Activated T-cell treated with anti-CD3 and anti-CD28 coated beads, Interleukin-2, amount 50 U/mL, for 24 hours (primary cell): ENCODE measurements at regions not wholly inside any gene's neighbourhood (a gene's known extent, or its start where the extent isn't known, plus 50 kb on each side); places are given as distances from the start of the nearest gene placed in this dataset.
"Not testable (repeated sequence)": the region's sequence is repeated elsewhere in the genome, so short reads cannot be mapped to it uniquely, and the experiment has no call there.

ENCODE experiments used
- DNase-seq: peaks from one replicate; pipeline ENCODE4 v3.0.0-alpha.2; 2020
- H3K27ac Mint-ChIP-seq: 2 replicates; pipeline ENCODE4 v1.8.0; 2020; ENCODE audit warnings: mild to moderate bottlenecking, mixed read lengths
- H3K27me3 Mint-ChIP-seq: 2 replicates; pipeline ENCODE4 v1.8.0; 2020; ENCODE audit warnings: mixed read lengths
- H3K36me3 Mint-ChIP-seq: 2 replicates; pipeline ENCODE4 v1.8.0; 2020; ENCODE audit warnings: low read depth, mixed read lengths
- H3K4me1 Mint-ChIP-seq: 2 replicates; pipeline ENCODE4 v1.8.0; 2020; ENCODE audit warnings: low read depth, mixed read lengths
- H3K4me3 Mint-ChIP-seq: 2 replicates; pipeline ENCODE4 v1.8.0; 2020; ENCODE audit warnings: mild to moderate bottlenecking, moderate library complexity, mixed read lengths
- H3K9me3 Mint-ChIP-seq: 2 replicates; pipeline ENCODE4 v1.8.0; 2020; ENCODE audit warnings: mixed read lengths

DNA sequence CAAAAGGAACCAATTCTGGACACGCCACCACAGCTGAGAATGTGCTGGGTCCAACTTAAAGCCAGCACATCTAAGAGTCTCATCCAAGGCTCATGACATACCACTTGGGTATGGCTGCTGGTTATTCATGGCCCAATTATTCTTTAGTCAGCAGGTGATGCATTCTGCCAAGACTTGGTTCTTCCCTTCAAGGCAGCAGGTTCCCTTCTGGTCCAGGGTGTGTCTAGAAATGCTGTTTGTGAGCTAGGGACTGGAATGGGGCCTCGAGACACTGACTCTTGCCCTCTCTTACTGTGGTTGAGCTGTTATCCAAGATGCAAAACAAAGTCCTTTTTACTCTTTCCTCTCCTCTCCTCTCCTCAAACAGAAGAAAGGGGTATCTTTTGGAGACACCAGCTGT is 522.6 kb downstream of the HINT1 start:
- no peak for DNase-seq
- H3K36me3 Mint-ChIP-seq, result no peaks in the 10 kb centered on the region
- H3K27ac Mint-ChIP-seq, result no peak overlapping the region
- H3K4me3 Mint-ChIP-seq, result no peak overlapping the region
- H3K4me1 Mint-ChIP-seq, result no peaks in the 10 kb centered on the region
- H3K9me3 Mint-ChIP-seq, result peaks cover 5% of the 10 kb centered on the region
- H3K27me3 Mint-ChIP-seq, result no peaks in the 10 kb centered on the region

DNA sequence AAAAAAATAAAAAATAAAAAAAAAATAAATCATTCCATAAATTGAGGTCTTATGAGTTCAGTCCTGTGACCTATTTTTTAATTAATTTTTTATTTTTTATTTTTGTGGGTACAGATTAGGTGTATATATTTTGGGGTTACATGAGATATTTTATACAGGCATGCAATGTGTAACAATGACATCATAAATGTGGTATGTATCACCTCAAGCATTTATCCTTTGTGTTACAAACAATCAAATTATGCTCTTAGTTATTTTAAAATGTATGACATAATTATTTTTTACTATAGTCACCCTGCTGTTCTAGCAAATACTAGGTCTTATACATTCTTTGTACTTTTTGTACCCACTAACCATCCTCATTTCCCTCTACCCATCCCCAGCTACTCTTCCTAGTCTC is 537.9 kb downstream of the HINT1 start:
- Mint-ChIP-seq H3K4me3 (no peak overlapping the region), H3K27me3 (no peaks in the 10 kb centered on the region), H3K36me3 (no peaks in the 10 kb centered on the region), H3K9me3 (peaks cover 11% of the 10 kb centered on the region), H3K27ac (no peak overlapping the region), H3K4me1 (no peaks in the 10 kb centered on the region)
- no peak for DNase-seq

DNA sequence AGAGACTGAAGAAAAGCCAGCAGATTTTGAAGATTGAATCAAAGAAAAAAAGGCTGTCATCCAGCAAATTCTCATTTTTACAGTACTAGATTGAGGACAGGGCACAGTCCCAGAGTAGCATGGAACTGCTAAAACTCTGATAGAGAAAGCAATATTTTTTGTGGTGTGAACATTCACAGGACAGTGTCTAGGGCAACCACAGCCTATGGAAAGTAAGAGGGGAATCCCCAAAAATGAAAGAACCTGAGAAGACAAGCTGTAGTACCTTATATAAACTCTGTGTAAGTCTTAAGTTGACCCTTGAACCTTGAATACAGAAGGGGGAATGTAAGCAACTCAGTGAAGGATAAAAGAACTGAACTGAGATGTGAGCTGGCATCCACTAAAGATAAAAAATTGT is 540.3 kb downstream of the HINT1 start:
- DNase-seq, result no peak

DNA sequence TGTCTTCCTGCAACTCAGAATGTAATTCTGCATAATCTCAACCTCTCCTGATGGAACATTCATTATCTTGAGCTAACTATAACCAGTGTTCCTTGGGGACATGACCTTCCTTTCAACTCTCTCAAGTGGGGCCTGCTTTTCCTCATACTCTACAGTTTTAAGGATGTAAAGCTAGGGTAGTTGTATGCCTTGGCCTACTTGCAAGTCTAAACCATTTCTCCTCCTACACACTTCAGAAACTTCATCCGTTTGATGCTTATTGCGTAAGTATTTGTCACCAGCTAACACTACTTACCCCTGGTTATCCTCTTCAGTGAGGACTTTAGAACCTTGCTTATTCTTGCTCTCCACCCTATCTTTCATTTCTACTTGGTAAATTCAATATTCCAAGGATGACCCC is 548.9 kb downstream of the HINT1 start:
- Mint-ChIP-seq H3K27me3 (peaks cover 3% of the 10 kb centered on the region), H3K4me3 (no peak overlapping the region), H3K36me3 (no peaks in the 10 kb centered on the region), H3K27ac (no peak overlapping the region), H3K9me3 (no peaks in the 10 kb centered on the region), H3K4me1 (no peaks in the 10 kb centered on the region)
- DNase-seq, result no peak

More for the DNA sequence above, 540.3 kb downstream of the HINT1 start:
- Mint-ChIP-seq H3K4me1 (no peaks in the 10 kb centered on the region), H3K4me3 (no peak overlapping the region), H3K27ac (no peak overlapping the region), H3K27me3 (peaks cover 2% of the 10 kb centered on the region), H3K36me3 (no peaks in the 10 kb centered on the region), H3K9me3 (peaks cover 5% of the 10 kb centered on the region)

DNA sequence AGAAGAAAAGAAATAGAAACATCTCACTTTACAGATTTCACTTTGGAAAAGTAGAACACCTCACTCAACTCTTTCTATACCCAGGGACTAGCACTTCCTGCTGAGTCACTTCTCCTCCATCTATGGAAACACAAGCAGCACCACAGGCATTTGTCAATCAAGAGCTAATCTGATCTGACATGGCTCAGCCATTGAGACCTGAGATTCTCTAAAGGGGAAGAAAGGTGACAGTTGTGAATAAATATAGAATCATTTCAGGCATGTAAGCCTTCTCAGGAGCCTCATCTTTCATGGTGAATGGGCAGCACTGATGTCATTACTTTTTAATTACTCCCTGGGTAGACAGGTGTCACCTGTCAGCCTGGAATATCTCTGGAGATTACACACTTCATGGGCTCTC is 559.8 kb downstream of the HINT1 start:
- no peak overlapping the region for H3K4me3 Mint-ChIP-seq
- H3K9me3 Mint-ChIP-seq, result no peaks in the 10 kb centered on the region
- H3K27me3 Mint-ChIP-seq, result peaks cover 5% of the 10 kb centered on the region
- no peak overlapping the region for H3K27ac Mint-ChIP-seq
- no peaks in the 10 kb centered on the region for H3K4me1 Mint-ChIP-seq
- no peak for DNase-seq
- H3K36me3 Mint-ChIP-seq, result no peaks in the 10 kb centered on the region

DNA sequence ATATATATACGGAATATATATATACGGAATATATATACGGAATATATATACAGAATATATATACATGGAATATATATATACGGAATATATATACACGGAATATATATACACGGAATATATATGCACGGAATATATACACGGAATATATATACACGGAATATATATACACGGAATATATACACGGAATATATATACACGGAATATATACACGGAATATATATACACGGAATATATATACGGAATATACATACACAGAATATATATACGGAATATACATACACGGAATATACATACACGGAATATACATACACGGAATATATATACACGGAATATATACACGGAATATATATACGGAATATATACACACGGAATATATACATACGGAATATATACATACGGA is 568.4 kb downstream of the HINT1 start:
- H3K9me3 Mint-ChIP-seq, H3K4me3 Mint-ChIP-seq, H3K27ac Mint-ChIP-seq, H3K27me3 Mint-ChIP-seq, DNase-seq, H3K36me3 Mint-ChIP-seq, H3K4me1 Mint-ChIP-seq: not testable (repeated sequence)

DNA sequence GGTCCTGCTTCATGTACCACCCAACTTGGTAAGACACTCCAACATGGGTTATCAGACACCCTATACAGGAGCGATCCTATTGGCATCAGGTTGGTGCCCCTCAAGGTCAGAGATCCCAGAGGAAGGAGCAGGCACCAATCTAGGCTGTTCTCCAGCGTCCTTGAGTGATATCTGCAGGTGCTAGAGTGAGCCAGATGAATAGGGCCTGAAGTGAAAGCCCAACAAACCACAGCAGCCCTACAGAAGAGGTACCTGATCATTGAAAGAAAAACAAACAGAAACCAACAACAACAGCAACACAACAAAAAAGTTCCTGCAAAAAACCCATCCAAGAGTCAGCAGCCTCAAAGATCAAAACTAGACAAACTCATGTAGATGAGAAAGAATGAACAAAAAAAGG is 584.8 kb downstream of the HINT1 start:
- H3K36me3 Mint-ChIP-seq, result no peaks in the 10 kb centered on the region
- H3K27me3 Mint-ChIP-seq, result no peaks in the 10 kb centered on the region
- H3K4me1 Mint-ChIP-seq, result no peaks in the 10 kb centered on the region
- no peak overlapping the region for H3K4me3 Mint-ChIP-seq
- no peak overlapping the region for H3K27ac Mint-ChIP-seq
- H3K9me3 Mint-ChIP-seq, result no peaks in the 10 kb centered on the region
- DNase-seq, result no peak

DNA sequence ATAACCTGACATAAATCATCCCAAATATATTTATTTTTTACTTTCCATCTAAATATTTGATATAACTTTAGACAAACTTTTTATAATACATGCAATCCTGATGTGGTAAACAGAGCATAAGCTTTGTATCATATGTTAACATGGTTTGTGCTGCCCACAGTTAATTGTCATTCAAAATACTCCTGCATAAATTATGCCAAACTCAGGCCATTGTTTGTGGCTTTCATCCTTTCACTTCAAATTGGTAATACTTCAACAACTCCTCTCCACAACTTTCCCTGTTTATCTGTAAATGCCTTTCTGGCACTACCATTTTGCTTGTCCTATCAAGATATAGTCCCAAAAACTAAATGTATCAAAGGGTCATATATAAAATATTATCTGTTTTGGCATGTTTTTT is 586.7 kb downstream of the HINT1 start:
- Mint-ChIP-seq H3K9me3 (no peaks in the 10 kb centered on the region), H3K4me3 (no peak overlapping the region), H3K36me3 (no peaks in the 10 kb centered on the region), H3K4me1 (no peaks in the 10 kb centered on the region), H3K27ac (no peak overlapping the region), H3K27me3 (peaks cover 2% of the 10 kb centered on the region)
- DNase-seq, result no peak

DNA sequence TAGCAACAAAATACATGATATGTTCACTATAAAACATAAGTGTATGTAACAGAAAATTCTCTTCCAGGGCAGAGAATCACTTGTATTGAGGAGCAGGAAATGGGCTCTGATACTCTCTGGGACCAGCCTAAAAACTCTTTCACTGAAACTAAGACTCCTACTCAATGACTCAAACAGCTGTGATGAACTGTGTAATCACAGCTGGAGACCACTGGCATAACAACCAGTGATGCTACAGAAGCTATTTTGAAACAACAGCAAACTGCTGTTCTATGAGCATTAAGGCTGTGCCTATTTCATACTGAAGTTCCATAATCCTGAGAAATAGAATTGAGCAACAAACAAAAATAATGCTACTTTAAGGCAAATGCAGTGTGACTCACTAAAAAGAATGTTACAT is 594.0 kb downstream of the HINT1 start:
- H3K9me3 Mint-ChIP-seq, result no peaks in the 10 kb centered on the region
- H3K27me3 Mint-ChIP-seq, result peaks cover 2% of the 10 kb centered on the region
- H3K4me1 Mint-ChIP-seq, result no peaks in the 10 kb centered on the region
- H3K36me3 Mint-ChIP-seq, result no peaks in the 10 kb centered on the region
- DNase-seq, result no peak
- no peak overlapping the region for H3K27ac Mint-ChIP-seq
- no peak overlapping the region for H3K4me3 Mint-ChIP-seq

DNA sequence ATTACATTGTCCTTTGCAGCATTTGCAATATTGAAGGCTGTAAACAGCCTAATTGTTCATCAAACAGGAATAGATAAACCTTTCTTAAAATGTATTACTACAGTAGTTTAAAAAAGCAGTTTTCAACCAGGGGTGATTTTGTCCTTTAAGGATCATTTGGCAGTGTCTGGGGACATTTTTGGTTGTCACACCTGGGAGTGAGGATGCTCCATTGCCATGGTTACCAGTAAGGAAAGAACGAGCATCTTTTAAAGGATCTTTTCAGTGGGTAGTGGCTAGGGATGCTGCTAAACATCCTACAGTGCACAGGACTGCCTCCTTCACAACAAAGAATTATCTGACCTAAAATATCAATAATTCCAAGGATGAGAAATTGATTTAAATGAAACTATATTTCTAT is 596.3 kb downstream of the HINT1 start:
- Mint-ChIP-seq H3K36me3 (no peaks in the 10 kb centered on the region), H3K9me3 (peaks cover 2% of the 10 kb centered on the region), H3K4me1 (no peaks in the 10 kb centered on the region), H3K27me3 (peaks cover 1% of the 10 kb centered on the region), H3K27ac (no peak overlapping the region), H3K4me3 (no peak overlapping the region)
- DNase-seq, result no peak

DNA sequence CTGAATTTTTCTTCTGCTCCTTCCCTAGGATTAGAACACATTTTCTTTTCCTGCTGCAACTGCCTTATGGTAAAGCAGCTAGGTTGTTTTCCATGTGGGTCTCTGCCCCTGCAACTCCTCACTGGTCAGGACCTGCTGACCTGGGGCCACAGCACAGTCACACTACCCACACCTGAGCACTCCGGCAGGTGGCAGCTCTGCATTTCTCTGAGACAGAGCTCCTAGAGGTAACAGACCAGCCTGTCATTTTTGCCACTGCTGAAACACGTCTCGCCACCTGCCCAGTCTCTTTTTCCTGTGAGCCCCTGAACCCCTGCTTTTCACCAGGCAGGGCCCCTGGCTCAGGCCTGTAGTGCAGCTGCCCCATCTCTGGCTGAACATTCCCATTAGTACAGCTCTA is 609.6 kb downstream of the HINT1 start:
- Mint-ChIP-seq H3K27ac (no peak overlapping the region), H3K36me3 (no peaks in the 10 kb centered on the region), H3K4me3 (no peak overlapping the region)

DNA sequence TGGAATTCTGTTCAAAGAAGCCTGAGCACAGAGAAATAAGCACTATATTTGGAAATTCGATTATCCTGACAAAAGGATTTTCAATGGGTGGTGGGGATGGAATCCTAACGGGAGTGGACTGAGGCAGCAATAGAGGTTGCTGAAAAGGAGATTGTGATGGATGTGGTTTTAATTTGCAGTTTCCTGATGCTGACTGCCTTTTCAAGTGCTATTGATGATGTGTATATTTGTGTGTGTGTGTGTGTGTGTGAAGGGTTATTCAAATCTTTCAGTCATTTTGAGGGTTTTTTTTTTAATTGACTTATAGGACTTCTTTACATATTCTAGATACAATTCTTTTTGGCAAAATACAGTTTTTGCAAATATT is 614.5 kb downstream of the HINT1 start:
- H3K4me1 Mint-ChIP-seq, result no peaks in the 10 kb centered on the region
- H3K27ac Mint-ChIP-seq, result no peak overlapping the region
- H3K27me3 Mint-ChIP-seq, result peaks cover 10% of the 10 kb centered on the region
- DNase-seq, result no peak
- no peaks in the 10 kb centered on the region for H3K36me3 Mint-ChIP-seq
- no peak overlapping the region for H3K4me3 Mint-ChIP-seq
- H3K9me3 Mint-ChIP-seq, result no peaks in the 10 kb centered on the region

More for the DNA sequence above, 609.6 kb downstream of the HINT1 start:
- peaks cover 11% of the 10 kb centered on the region for H3K9me3 Mint-ChIP-seq
- no peaks in the 10 kb centered on the region for H3K4me1 Mint-ChIP-seq
- no peak for DNase-seq
- H3K27me3 Mint-ChIP-seq, result peaks cover 2% of the 10 kb centered on the region

DNA sequence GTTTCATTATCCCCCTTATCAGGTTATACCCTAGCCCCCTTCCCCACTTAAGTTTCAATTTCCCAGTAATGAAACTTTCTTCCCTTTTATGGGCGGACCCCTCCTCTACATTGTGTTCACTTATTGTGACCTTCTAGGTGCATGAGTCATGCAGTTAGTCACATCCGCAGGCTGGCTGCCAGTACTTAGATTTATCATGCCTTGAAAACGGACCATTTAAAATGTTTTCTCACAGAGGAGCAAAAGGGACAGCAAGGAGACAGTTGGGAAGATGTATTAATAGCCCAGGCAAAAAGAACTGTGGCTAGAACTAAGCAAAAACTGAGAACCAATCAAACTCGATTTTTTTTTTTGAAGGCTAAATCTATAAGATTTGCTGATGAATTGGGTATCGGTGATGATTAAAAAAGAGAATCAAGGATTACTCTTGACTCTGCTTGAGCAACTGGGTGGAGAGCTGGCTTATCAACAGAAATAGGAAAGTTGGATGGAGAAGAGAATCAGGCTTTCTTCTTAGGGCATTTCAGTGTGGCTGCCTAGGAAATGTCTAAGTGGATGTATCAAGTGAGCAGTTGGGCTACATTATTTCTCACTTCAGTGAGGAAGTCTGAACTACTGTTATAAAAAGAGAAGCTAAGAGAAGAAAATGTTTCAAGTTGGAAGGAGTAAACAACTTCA is 615.0 kb downstream of the HINT1 start:
- H3K9me3 Mint-ChIP-seq, result no peaks in the 10 kb centered on the region
- no peaks in the 10 kb centered on the region for H3K36me3 Mint-ChIP-seq
- H3K4me1 Mint-ChIP-seq, result no peaks in the 10 kb centered on the region
- no peak for DNase-seq
- no peak overlapping the region for H3K4me3 Mint-ChIP-seq
- no peak overlapping the region for H3K27ac Mint-ChIP-seq
- H3K27me3 Mint-ChIP-seq, result peaks cover 10% of the 10 kb centered on the region

DNA sequence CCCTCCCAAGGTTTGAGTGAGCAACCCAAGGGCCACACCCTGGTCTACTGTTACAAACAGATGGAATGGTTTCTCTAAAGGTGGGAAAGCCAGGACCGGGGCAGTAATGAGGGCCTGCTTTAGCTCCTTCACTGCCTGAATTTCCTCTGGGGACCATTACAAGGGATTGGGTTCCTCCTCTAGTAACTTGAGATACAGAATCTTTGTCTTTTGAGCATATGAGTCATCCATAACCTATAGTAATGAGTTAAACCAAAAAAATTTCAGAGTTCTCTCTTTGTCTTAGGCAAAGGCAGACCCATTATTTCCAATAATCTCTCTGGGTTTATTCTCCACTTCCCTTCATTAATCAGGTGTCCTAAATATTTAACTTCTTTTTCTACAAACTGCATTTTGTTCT is 618.8 kb downstream of the HINT1 start:
- H3K36me3 Mint-ChIP-seq, result no peaks in the 10 kb centered on the region
- peaks cover 4% of the 10 kb centered on the region for H3K4me1 Mint-ChIP-seq
- H3K27ac Mint-ChIP-seq, result no peak overlapping the region
- no peak overlapping the region for H3K4me3 Mint-ChIP-seq
- no peak for DNase-seq
- H3K9me3 Mint-ChIP-seq, result no peaks in the 10 kb centered on the region
- H3K27me3 Mint-ChIP-seq, result peaks cover 10% of the 10 kb centered on the region

DNA sequence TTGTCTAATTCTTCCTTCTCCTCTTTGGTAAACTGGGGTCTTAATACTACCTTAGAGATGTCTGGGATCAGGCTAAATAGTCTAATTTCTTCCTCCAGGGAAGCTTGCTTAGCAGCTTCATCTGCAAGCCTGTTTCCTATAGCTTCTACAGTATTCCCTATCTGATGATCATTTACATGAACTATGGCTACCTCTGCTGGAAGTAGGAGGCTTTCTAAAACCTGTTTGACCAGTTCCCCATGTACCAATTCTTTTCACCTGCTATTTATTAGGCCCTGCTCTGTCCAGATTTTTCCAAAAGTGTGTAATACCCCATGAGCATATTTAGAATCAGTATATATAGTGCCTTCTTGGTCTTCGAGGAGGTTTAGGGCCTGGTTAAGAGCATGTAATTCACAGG is 619.8 kb downstream of the HINT1 start:
- no peaks in the 10 kb centered on the region for H3K36me3 Mint-ChIP-seq
- peaks cover 7% of the 10 kb centered on the region for H3K27me3 Mint-ChIP-seq
- H3K4me3 Mint-ChIP-seq, result no peak overlapping the region
- DNase-seq, result no peak
- peaks cover 4% of the 10 kb centered on the region for H3K4me1 Mint-ChIP-seq
- no peaks in the 10 kb centered on the region for H3K9me3 Mint-ChIP-seq
- H3K27ac Mint-ChIP-seq, result no peak overlapping the region

DNA sequence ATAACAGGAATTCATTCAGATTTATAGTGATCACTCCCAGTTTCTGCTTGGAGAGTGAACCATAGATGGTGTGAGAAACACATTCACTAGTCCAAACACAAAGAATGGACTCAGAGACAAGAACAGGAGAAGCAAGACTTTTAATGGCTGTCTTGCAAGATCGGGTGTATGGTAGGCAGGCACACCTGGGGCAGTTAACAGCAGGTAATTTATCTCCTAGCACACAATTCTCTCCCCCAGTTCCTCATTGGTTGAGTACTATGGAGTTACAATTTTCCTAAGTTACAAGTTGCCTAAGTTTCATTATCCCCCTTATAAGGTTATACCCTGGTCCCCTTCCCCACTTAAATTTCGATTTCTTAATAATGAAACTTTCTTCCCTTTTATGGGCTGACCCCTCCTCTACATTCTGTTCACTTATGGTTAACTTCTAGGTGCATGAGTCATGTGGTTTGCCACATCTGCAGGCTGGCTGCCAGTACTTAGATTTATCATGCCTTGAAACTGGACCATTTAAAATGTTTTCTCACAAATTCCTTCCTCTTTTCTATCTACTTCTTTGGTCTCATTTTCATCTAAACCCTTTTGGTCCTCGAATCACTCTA is 623.3 kb downstream of the HINT1 start:
- Mint-ChIP-seq H3K4me1 (peaks cover 4% of the 10 kb centered on the region), H3K27me3 (no peaks in the 10 kb centered on the region), H3K27ac (no peak overlapping the region), H3K9me3 (no peaks in the 10 kb centered on the region), H3K36me3 (no peaks in the 10 kb centered on the region), H3K4me3 (no peak overlapping the region)
- no peak for DNase-seq
